ENCODE measurements at regions not wholly inside any gene's neighbourhood (a gene's known extent, or its start where the extent isn't known, plus 50 kb on each side); places are given as distances from the start of the nearest gene placed in this dataset.

DNA sequence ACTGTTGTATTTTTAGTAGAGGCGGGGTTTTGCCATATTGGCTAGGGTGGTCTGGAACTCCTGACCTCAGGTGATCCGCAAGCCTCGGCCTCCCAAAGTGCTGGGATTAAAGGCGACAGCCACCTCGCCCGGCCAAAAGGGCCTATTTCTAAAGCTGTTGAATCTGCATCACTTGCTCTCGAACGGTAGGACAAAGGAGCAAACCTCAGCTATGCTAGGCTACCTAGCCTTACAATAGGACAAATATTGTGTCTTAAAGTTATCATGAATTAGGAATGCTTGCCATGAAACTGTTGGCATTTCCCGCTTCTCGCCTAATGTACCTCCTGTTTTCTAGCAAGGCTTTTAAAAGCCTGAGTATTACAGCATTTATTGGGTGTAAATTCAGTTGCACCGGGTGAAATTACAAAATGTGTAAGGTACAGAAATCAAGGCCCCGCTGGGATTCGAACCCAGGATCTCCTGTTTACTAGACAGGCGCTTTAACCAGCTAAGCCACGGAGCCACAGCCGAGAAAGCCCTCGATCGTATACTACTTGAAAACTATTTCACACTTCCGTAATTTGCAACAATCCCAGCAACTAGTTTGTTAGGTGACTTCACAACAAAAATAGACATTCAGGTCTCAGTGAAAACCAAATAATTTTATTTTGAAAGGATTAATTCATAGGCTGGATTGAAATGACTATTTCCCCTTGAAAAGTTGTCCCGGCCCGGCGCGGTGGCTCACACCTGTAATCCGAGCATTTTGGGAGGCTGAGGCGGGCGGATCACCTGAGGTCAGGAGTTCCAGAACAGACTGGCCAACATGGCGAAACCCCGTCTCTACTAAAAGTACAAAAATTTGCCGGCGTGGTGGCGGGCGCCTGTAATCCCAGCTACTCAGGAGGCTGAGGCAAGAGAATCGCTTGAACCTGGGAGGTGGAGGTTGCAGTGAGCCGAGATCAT lies 211.6 kb upstream of the ZNF184 start (continued):
- TF ChIP-seq, protein P1, sequence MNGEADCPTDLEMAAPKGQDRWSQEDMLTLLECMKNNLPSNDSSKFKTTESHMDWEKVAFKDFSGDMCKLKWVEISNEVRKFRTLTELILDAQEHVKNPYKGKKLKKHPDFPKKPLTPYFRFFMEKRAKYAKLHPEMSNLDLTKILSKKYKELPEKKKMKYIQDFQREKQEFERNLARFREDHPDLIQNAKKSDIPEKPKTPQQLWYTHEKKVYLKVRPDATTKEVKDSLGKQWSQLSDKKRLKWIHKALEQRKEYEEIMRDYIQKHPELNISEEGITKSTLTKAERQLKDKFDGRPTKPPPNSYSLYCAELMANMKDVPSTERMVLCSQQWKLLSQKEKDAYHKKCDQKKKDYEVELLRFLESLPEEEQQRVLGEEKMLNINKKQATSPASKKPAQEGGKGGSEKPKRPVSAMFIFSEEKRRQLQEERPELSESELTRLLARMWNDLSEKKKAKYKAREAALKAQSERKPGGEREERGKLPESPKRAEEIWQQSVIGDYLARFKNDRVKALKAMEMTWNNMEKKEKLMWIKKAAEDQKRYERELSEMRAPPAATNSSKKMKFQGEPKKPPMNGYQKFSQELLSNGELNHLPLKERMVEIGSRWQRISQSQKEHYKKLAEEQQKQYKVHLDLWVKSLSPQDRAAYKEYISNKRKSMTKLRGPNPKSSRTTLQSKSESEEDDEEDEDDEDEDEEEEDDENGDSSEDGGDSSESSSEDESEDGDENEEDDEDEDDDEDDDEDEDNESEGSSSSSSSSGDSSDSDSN (CRISPR knock-in tag; IDR thresholded peaks at IDR 0.05): 0 out of 2 replicates have a peak, but pooled peaks have one; percentile 30
- no peak for TF ChIP-seq POLR2AphosphoS2 (IDR thresholded peaks at IDR 0.05; ENCODE audit: low read depth, low read length)
- TF ChIP-seq, protein P2, sequence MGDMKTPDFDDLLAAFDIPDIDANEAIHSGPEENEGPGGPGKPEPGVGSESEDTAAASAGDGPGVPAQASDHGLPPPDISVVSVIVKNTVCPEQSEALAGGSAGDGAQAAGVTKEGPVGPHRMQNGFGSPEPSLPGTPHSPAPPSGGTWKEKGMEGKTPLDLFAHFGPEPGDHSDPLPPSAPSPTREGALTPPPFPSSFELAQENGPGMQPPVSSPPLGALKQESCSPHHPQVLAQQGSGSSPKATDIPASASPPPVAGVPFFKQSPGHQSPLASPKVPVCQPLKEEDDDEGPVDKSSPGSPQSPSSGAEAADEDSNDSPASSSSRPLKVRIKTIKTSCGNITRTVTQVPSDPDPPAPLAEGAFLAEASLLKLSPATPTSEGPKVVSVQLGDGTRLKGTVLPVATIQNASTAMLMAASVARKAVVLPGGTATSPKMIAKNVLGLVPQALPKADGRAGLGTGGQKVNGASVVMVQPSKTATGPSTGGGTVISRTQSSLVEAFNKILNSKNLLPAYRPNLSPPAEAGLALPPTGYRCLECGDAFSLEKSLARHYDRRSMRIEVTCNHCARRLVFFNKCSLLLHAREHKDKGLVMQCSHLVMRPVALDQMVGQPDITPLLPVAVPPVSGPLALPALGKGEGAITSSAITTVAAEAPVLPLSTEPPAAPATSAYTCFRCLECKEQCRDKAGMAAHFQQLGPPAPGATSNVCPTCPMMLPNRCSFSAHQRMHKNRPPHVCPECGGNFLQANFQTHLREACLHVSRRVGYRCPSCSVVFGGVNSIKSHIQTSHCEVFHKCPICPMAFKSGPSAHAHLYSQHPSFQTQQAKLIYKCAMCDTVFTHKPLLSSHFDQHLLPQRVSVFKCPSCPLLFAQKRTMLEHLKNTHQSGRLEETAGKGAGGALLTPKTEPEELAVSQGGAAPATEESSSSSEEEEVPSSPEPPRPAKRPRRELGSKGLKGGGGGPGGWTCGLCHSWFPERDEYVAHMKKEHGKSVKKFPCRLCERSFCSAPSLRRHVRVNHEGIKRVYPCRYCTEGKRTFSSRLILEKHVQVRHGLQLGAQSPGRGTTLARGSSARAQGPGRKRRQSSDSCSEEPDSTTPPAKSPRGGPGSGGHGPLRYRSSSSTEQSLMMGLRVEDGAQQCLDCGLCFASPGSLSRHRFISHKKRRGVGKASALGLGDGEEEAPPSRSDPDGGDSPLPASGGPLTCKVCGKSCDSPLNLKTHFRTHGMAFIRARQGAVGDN (CRISPR knock-in tag; IDR thresholded peaks at IDR 0.05): peak; percentile 29; the same call in 1 of the 2 replicates
- TF ChIP-seq ZFP90 (CRISPR knock-in tag; IDR thresholded peaks at IDR 0.05; ENCODE audit: borderline replicate concordance): 0 out of 2 replicates have a peak, but pooled peaks have one; percentile 19
- peak; percentile 17 for TF ChIP-seq TBL1XR1 (IDR thresholded peaks at IDR 0.05; ENCODE audit: borderline replicate concordance, low read length, partially characterized antibody)
- TF ChIP-seq, protein P3, sequence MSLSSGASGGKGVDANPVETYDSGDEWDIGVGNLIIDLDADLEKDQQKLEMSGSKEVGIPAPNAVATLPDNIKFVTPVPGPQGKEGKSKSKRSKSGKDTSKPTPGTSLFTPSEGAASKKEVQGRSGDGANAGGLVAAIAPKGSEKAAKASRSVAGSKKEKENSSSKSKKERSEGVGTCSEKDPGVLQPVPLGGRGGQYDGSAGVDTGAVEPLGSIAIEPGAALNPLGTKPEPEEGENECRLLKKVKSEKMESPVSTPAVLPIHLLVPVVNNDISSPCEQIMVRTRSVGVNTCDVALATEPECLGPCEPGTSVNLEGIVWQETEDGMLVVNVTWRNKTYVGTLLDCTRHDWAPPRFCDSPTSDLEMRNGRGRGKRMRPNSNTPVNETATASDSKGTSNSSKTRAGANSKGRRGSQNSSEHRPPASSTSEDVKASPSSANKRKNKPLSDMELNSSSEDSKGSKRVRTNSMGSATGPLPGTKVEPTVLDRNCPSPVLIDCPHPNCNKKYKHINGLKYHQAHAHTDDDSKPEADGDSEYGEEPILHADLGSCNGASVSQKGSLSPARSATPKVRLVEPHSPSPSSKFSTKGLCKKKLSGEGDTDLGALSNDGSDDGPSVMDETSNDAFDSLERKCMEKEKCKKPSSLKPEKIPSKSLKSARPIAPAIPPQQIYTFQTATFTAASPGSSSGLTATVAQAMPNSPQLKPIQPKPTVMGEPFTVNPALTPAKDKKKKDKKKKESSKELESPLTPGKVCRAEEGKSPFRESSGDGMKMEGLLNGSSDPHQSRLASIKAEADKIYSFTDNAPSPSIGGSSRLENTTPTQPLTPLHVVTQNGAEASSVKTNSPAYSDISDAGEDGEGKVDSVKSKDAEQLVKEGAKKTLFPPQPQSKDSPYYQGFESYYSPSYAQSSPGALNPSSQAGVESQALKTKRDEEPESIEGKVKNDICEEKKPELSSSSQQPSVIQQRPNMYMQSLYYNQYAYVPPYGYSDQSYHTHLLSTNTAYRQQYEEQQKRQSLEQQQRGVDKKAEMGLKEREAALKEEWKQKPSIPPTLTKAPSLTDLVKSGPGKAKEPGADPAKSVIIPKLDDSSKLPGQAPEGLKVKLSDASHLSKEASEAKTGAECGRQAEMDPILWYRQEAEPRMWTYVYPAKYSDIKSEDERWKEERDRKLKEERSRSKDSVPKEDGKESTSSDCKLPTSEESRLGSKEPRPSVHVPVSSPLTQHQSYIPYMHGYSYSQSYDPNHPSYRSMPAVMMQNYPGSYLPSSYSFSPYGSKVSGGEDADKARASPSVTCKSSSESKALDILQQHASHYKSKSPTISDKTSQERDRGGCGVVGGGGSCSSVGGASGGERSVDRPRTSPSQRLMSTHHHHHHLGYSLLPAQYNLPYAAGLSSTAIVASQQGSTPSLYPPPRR (CRISPR knock-in tag; IDR thresholded peaks at IDR 0.05; ENCODE audit: borderline replicate concordance): no peak; the same call in 1 of the 2 replicates
- TF ChIP-seq CEBPB (IDR thresholded peaks at IDR 0.05; ENCODE audit: borderline replicate concordance, low read depth, low read length): peak; percentile 30; the same call in 1 of the 2 replicates
- peak; percentile 19; the same call in 1 of the 2 replicates for TF ChIP-seq ZFP82 (CRISPR knock-in tag; IDR thresholded peaks at IDR 0.05; ENCODE audit: borderline replicate concordance)
- TF ChIP-seq ZNF547 (CRISPR knock-in tag; IDR thresholded peaks at IDR 0.05): 0 out of 2 replicates have a peak, but pooled peaks have one; percentile 12
- TF ChIP-seq SYNCRIP (IDR thresholded peaks at IDR 0.05; ENCODE audit: insufficient read depth, low read depth, low read length): no peak
- TF ChIP-seq RCOR2 (CRISPR knock-in tag; IDR thresholded peaks at IDR 0.05): peak; percentile 42; the same call in 1 of the 2 replicates
- TF ChIP-seq, protein P4, sequence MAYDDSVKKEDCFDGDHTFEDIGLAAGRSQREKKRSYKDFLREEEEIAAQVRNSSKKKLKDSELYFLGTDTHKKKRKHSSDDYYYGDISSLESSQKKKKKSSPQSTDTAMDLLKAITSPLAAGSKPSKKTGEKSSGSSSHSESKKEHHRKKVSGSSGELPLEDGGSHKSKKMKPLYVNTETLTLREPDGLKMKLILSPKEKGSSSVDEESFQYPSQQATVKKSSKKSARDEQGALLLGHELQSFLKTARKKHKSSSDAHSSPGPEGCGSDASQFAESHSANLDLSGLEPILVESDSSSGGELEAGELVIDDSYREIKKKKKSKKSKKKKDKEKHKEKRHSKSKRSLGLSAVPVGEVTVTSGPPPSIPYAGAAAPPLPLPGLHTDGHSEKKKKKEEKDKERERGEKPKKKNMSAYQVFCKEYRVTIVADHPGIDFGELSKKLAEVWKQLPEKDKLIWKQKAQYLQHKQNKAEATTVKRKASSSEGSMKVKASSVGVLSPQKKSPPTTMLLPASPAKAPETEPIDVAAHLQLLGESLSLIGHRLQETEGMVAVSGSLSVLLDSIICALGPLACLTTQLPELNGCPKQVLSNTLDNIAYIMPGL (CRISPR knock-in tag; IDR thresholded peaks at IDR 0.05; ENCODE audit: borderline replicate concordance in 1 of 2, low read depth in 1 of 2): peak; percentile 95 to 98; a peak in 3 of 4 replicates

All from HepG2 (cell line).